ENCODE measurements at regions not wholly inside any gene's neighbourhood (a gene's known extent, or its start where the extent isn't known, plus 50 kb on each side); places are given as distances from the start of the nearest gene placed in this dataset.

- Histone ChIP-seq H3K27ac (ENCODE audit: low read depth, low read length) (no peak overlapping the region), H3K9ac (ENCODE audit: low read depth, low read length) (no peak overlapping the region), H3K27me3 (ENCODE audit: insufficient read depth, low read length) (no peaks in the 10 kb centered on the region), H3K4me3 (ENCODE audit: low read length) (no peak overlapping the region), H3K9me3 (ENCODE audit: insufficient read depth, low read depth, low read length) (no peaks in the 10 kb centered on the region), H3K36me3 (ENCODE audit: insufficient read depth, low read length) (no peaks in the 10 kb centered on the region), H3K4me1 (ENCODE audit: insufficient read depth, low read length) (no peaks in the 10 kb centered on the region)
- 100% methylated on average over 1 of the region's 1 CpG for WGBS
Measured at GRCh38 chr4:111449657-111450056, 695.6 kb upstream of the FAM241A start.

GRCh38 chr4:111450867-111451266, 694.4 kb upstream of the FAM241A start:
- Histone ChIP-seq H3K27me3 (ENCODE audit: insufficient read depth, low read length) (no peaks in the 10 kb centered on the region), H3K4me3 (ENCODE audit: low read length) (no peak overlapping the region), H3K9ac (ENCODE audit: low read depth, low read length) (no peak overlapping the region), H3K4me1 (ENCODE audit: insufficient read depth, low read length) (no peaks in the 10 kb centered on the region), H3K27ac (ENCODE audit: low read depth, low read length) (no peak overlapping the region), H3K9me3 (ENCODE audit: insufficient read depth, low read depth, low read length) (no peaks in the 10 kb centered on the region), H3K36me3 (ENCODE audit: insufficient read depth, low read length) (no peaks in the 10 kb centered on the region)

- H3K9ac ChIP-seq (ENCODE audit: low read depth, low read length) = no peak overlapping the region
- no peak overlapping the region for H3K27ac ChIP-seq (ENCODE audit: low read depth, low read length)
- no peak overlapping the region for H3K4me3 ChIP-seq (ENCODE audit: low read length)
- no peaks in the 10 kb centered on the region for H3K27me3 ChIP-seq (ENCODE audit: insufficient read depth, low read length)
- no peaks in the 10 kb centered on the region for H3K4me1 ChIP-seq (ENCODE audit: insufficient read depth, low read length)
- no peaks in the 10 kb centered on the region for H3K36me3 ChIP-seq (ENCODE audit: insufficient read depth, low read length)
- H3K9me3 ChIP-seq (ENCODE audit: insufficient read depth, low read depth, low read length) = no peaks in the 10 kb centered on the region
Measured at GRCh38 chr4:111453216-111453615, 692.0 kb upstream of the FAM241A start.

GRCh38 chr4:111454961-111455360, 690.3 kb upstream of the FAM241A start:
- Histone ChIP-seq H3K27me3 (ENCODE audit: insufficient read depth, low read length) (no peaks in the 10 kb centered on the region), H3K4me1 (ENCODE audit: insufficient read depth, low read length) (no peaks in the 10 kb centered on the region), H3K4me3 (ENCODE audit: low read length) (no peak overlapping the region), H3K9me3 (ENCODE audit: insufficient read depth, low read depth, low read length) (no peaks in the 10 kb centered on the region), H3K9ac (ENCODE audit: low read depth, low read length) (no peak overlapping the region), H3K27ac (ENCODE audit: low read depth, low read length) (no peak overlapping the region), H3K36me3 (ENCODE audit: insufficient read depth, low read length) (no peaks in the 10 kb centered on the region)
- WGBS = 75% methylated on average over 4 of the region's 4 CpGs

GRCh38 chr4:111464251-111465045, 680.8 kb upstream of the FAM241A start:
- Histone ChIP-seq H3K9me3 (ENCODE audit: insufficient read depth, low read depth, low read length) (no peaks in the 10 kb centered on the region), H3K4me3 (ENCODE audit: low read length) (no peak overlapping the region), H3K27me3 (ENCODE audit: insufficient read depth, low read length) (no peaks in the 10 kb centered on the region), H3K9ac (ENCODE audit: low read depth, low read length) (no peak overlapping the region), H3K27ac (ENCODE audit: low read depth, low read length) (no peak overlapping the region), H3K4me1 (ENCODE audit: insufficient read depth, low read length) (no peaks in the 10 kb centered on the region), H3K36me3 (ENCODE audit: insufficient read depth, low read length) (no peaks in the 10 kb centered on the region)
- 95% methylated on average over 8 of the region's 8 CpGs for WGBS

GRCh38 chr4:111466811-111467604, 678.2 kb upstream of the FAM241A start:
- Histone ChIP-seq H3K4me1 (ENCODE audit: insufficient read depth, low read length) (no peaks in the 10 kb centered on the region), H3K36me3 (ENCODE audit: insufficient read depth, low read length) (no peaks in the 10 kb centered on the region), H3K27ac (ENCODE audit: low read depth, low read length) (no peak overlapping the region), H3K27me3 (ENCODE audit: insufficient read depth, low read length) (no peaks in the 10 kb centered on the region), H3K9me3 (ENCODE audit: insufficient read depth, low read depth, low read length) (no peaks in the 10 kb centered on the region), H3K4me3 (ENCODE audit: low read length) (no peak overlapping the region), H3K9ac (ENCODE audit: low read depth, low read length) (no peak overlapping the region)
- 88% methylated on average over 1 of the region's 2 CpGs for WGBS

GRCh38 chr4:111475001-111475400, 670.3 kb upstream of the FAM241A start:
- Histone ChIP-seq H3K9me3 (ENCODE audit: insufficient read depth, low read depth, low read length) (no peaks in the 10 kb centered on the region), H3K4me3 (ENCODE audit: low read length) (no peak overlapping the region), H3K9ac (ENCODE audit: low read depth, low read length) (no peak overlapping the region), H3K27me3 (ENCODE audit: insufficient read depth, low read length) (no peaks in the 10 kb centered on the region), H3K4me1 (ENCODE audit: insufficient read depth, low read length) (no peaks in the 10 kb centered on the region), H3K36me3 (ENCODE audit: insufficient read depth, low read length) (no peaks in the 10 kb centered on the region), H3K27ac (ENCODE audit: low read depth, low read length) (no peak overlapping the region)
- WGBS = 36% methylated on average over 4 of the region's 5 CpGs

GRCh38 chr4:111475666-111476065, 669.6 kb upstream of the FAM241A start:
- no peaks in the 10 kb centered on the region for H3K9me3 ChIP-seq (ENCODE audit: insufficient read depth, low read depth, low read length)
- no peak overlapping the region for H3K4me3 ChIP-seq (ENCODE audit: low read length)
- H3K27ac ChIP-seq (ENCODE audit: low read depth, low read length) = no peak overlapping the region
- H3K9ac ChIP-seq (ENCODE audit: low read depth, low read length) = no peak overlapping the region
- H3K4me1 ChIP-seq (ENCODE audit: insufficient read depth, low read length) = no peaks in the 10 kb centered on the region
- H3K36me3 ChIP-seq (ENCODE audit: insufficient read depth, low read length) = no peaks in the 10 kb centered on the region
- 100% methylated on average over 1 of the region's 1 CpG for WGBS
- no peaks in the 10 kb centered on the region for H3K27me3 ChIP-seq (ENCODE audit: insufficient read depth, low read length)

- Histone ChIP-seq H3K27ac (ENCODE audit: low read depth, low read length) (no peak overlapping the region), H3K4me1 (ENCODE audit: insufficient read depth, low read length) (no peaks in the 10 kb centered on the region), H3K36me3 (ENCODE audit: insufficient read depth, low read length) (no peaks in the 10 kb centered on the region), H3K4me3 (ENCODE audit: low read length) (no peak overlapping the region), H3K9ac (ENCODE audit: low read depth, low read length) (no peak overlapping the region), H3K27me3 (ENCODE audit: insufficient read depth, low read length) (peaks cover 5% of the 10 kb centered on the region), H3K9me3 (ENCODE audit: insufficient read depth, low read depth, low read length) (no peaks in the 10 kb centered on the region)
Measured at GRCh38 chr4:111480510-111480909, 664.7 kb upstream of the FAM241A start.

GRCh38 chr4:111483375-111484169, 661.7 kb upstream of the FAM241A start:
- Histone ChIP-seq H3K9ac (ENCODE audit: low read depth, low read length) (no peak overlapping the region), H3K27me3 (ENCODE audit: insufficient read depth, low read length) (peaks cover 8% of the 10 kb centered on the region), H3K4me3 (ENCODE audit: low read length) (no peak overlapping the region), H3K27ac (ENCODE audit: low read depth, low read length) (no peak overlapping the region), H3K36me3 (ENCODE audit: insufficient read depth, low read length) (no peaks in the 10 kb centered on the region), H3K9me3 (ENCODE audit: insufficient read depth, low read depth, low read length) (no peaks in the 10 kb centered on the region), H3K4me1 (ENCODE audit: insufficient read depth, low read length) (no peaks in the 10 kb centered on the region)
- 93% methylated on average over 8 of the region's 8 CpGs for WGBS

- Histone ChIP-seq H3K4me1 (ENCODE audit: insufficient read depth, low read length) (no peaks in the 10 kb centered on the region), H3K36me3 (ENCODE audit: insufficient read depth, low read length) (no peaks in the 10 kb centered on the region), H3K4me3 (ENCODE audit: low read length) (no peak overlapping the region), H3K27ac (ENCODE audit: low read depth, low read length) (no peak overlapping the region), H3K9me3 (ENCODE audit: insufficient read depth, low read depth, low read length) (no peaks in the 10 kb centered on the region), H3K9ac (ENCODE audit: low read depth, low read length) (no peak overlapping the region), H3K27me3 (ENCODE audit: insufficient read depth, low read length) (0 out of 2 replicates have a peak, but pooled peaks cover 3% of the 10 kb centered on the region)
- 85% methylated on average over 1 of the region's 1 CpG for WGBS
Measured at GRCh38 chr4:111492496-111492895, 652.8 kb upstream of the FAM241A start.
